ENCODE measurements at regions not wholly inside any gene's neighbourhood (a gene's known extent, or its start where the extent isn't known, plus 50 kb on each side); places are given as distances from the start of the nearest gene placed in this dataset.

- DNase-seq (ENCODE audit: low read depth in 1 of 2, low spot score in 2 of 2) = no peak
- ChIA-PET CTCF (ENCODE audit: partially characterized antibody) (interaction anchor here (0.5 to 1.3 kb wide), 4 partner anchors 24 to 281 kb away, joined by 3 to 4 read pairs (median 3); no protein-coding TSS in a partner anchor), POLR2A (ENCODE audit: partially characterized antibody) (no interaction called here)
- Histone ChIP-seq H2BK12ac (ENCODE audit: low read depth, low read length) (no peak overlapping the region), H3K4me3 (ENCODE audit: extremely low read depth in 1 of 4, insufficient read depth in 2 of 4, low read depth in 3 of 4, low read length in 4 of 4) (no peak overlapping the region), H3K27me3 (replicated peaks in 1 of 4; ENCODE audit: control insufficient read depth in 3 of 4, extremely low read depth in 1 of 4, insufficient read depth in 3 of 4, low read length in 3 of 4) (no peaks in the 10 kb centered on the region), H4K20me1 (replicated peaks in 1 of 2; ENCODE audit: control insufficient read depth in 1 of 2, insufficient read depth in 2 of 2, low read length in 2 of 2) (no peaks in the 10 kb centered on the region), H3K4me2 (ENCODE audit: insufficient read depth in 1 of 2, low read depth in 2 of 2, low read length in 2 of 2) (no peak overlapping the region), H4K8ac (ENCODE audit: extremely low read depth, insufficient read depth, low read length) (peak overlapping the region; percentile 35; the same call in 1 of the 2 replicates), H4K5ac (ENCODE audit: insufficient read length, low read depth, low read length) (no peak overlapping the region), H3K56ac (replicated peaks; ENCODE audit: insufficient read length, low read depth, low read length) (no peak overlapping the region), H2BK15ac (ENCODE audit: low read length) (no peak overlapping the region), H2AK5ac (ENCODE audit: low read depth, low read length) (no peak overlapping the region), H2AFZ (ENCODE audit: low read length) (peak overlapping the region; percentile 96; the same call in 1 of the 2 replicates), H4K91ac (replicated peaks; ENCODE audit: insufficient read length, low read length) (no peak overlapping the region), H3K79me2 (ENCODE audit: control insufficient read depth in 1 of 2, insufficient read depth in 2 of 2, low read length in 2 of 2) (no peaks in the 10 kb centered on the region), H3K9ac (replicated peaks in 1 of 4; ENCODE audit: extremely low read depth in 1 of 4, low read depth in 3 of 4, low read length in 3 of 4) (no peak overlapping the region), H3K14ac (ENCODE audit: insufficient read length) (no peak overlapping the region), H2BK120ac (replicated peaks; ENCODE audit: low read depth, low read length) (peak overlapping the region; percentile 64), H3K36me3 (ENCODE audit: control insufficient read depth in 2 of 4, insufficient read depth in 4 of 4, low read length in 3 of 4) (no peaks in the 10 kb centered on the region), H3K79me1 (ENCODE audit: low read depth, low read length) (no peaks in the 10 kb centered on the region), H2BK20ac (ENCODE audit: low read length) (no peak overlapping the region), H3K18ac (ENCODE audit: extremely low read depth, low read length) (no peak overlapping the region; the same call in 1 of the 2 replicates), H3K23ac (ENCODE audit: insufficient read length) (no peak overlapping the region), H2BK5ac (ENCODE audit: low read depth, low read length) (no peak overlapping the region), H3K4ac (replicated peaks; ENCODE audit: insufficient read length, low read depth, low read length) (peak overlapping the region; percentile 69), H3K23me2 (ENCODE audit: low read depth, low read length) (no peaks in the 10 kb centered on the region), H3K27ac (ENCODE audit: low read depth, low read length) (no peak overlapping the region), H3K4me1 (replicated peaks in 1 of 4; ENCODE audit: control insufficient read depth in 3 of 4, insufficient read depth in 4 of 4, low read length in 3 of 4) (peaks cover 0 to 5% (median 2%) of the 10 kb centered on the region in 4 experiments; a peak in 2 of 7 replicates), H3K9me3 (ENCODE audit: insufficient read depth in 2 of 2, low read depth in 1 of 2, low read length in 1 of 2) (no peaks in the 10 kb centered on the region)
- no peak for TF ChIP-seq E2F6 (IDR thresholded peaks at IDR 0.05)
- no peak for FAIRE-seq
- 77% methylated on average over 8 of the region's 8 CpGs; no CpG with 5 or more reads in 1 of the 2 experiments for WGBS, 2 experiments (ENCODE audit: extremely low coverage in 1 of 2, insufficient coverage in 1 of 2, insufficient read length in 1 of 2, insufficient replicate concordance in 2 of 2, low coverage in 1 of 2, low lambda C conversion rate in 2 of 2, missing lambda C conversion rate in 1 of 2)
These were observed 243.6 kb upstream of the SLC39A10 start for GRCh38 chr2:195413422-195413821.
